Thoracic aorta (tissue), 2 donors: ENCODE measurements at regions not wholly inside any gene's neighbourhood (a gene's known extent, or its start where the extent isn't known, plus 50 kb on each side); places are given as distances from the start of the nearest gene placed in this dataset.

Source experiments
- ATAC-seq: fragments of 150-250 bp; one replicate; pipeline ENCODE4 v1.8.0; 2017; ENCODE audit warnings: low read depth; ENCODE audit not compliant: insufficient number of reproducible peaks, low FRiP score
- DNase-seq: peaks from one replicate; pipeline ENCODE4 v3.0.0-alpha.2; 2020; ENCODE audit warnings: low spot score
- H3K27ac ChIP-seq, 2 donors: fragments of 200-600 bp; sonication (generic); 1 replicate in 1 of 2; 2 replicates in 1 of 2; pipeline ENCODE4 v1.5.1; 2016; ENCODE audit warnings: mild to moderate bottlenecking in 2 of 2, moderate library complexity in 2 of 2
- H3K27me3 ChIP-seq: fragments of 200-600 bp; sonication (generic); replicated peaks from 2 replicates; pipeline ENCODE4 v1.6.0; 2016; ENCODE audit warnings: mild to moderate bottlenecking; ENCODE audit not compliant: insufficient read depth
- H3K36me3 ChIP-seq: fragments of 200-600 bp; sonication (generic); one replicate; pipeline ENCODE4 v1.5.1; 2016
- H3K4me1 ChIP-seq, 2 donors: fragments of 200-600 bp; sonication (generic); 1 replicate in 1 of 2; 2 replicates in 1 of 2; pipeline versions ENCODE4 v1.5.1 to v1.6.0; 2016; ENCODE audit warnings: low read depth in 2 of 2, mild to moderate bottlenecking in 1 of 2; ENCODE audit not compliant: control insufficient read depth in 1 of 2
- H3K4me3 ChIP-seq: fragments of 200-600 bp; sonication (generic); 2 replicates; pipeline ENCODE4 v1.5.1; 2016; ENCODE audit warnings: mild to moderate bottlenecking
- H3K9me3 ChIP-seq: fragments of 200-600 bp; sonication (generic); 2 replicates; pipeline ENCODE4 v1.5.1; 2016
- CTCF ChIP-seq: fragments of 200-600 bp; sonication (generic); IDR thresholded peaks from one replicate; pipeline ENCODE4 v1.5.1; 2019; ENCODE audit warnings: antibody characterized with exemption

- no peaks in the 10 kb centered on the region for H3K36me3 ChIP-seq
- H3K9me3 ChIP-seq, result no peaks in the 10 kb centered on the region
- DNase-seq (no peak), ATAC-seq (no peak)
- no peaks in the 10 kb centered on the region for H3K4me1 ChIP-seq
- H3K4me3 ChIP-seq, result no peak overlapping the region
- no peaks in the 10 kb centered on the region for H3K27me3 ChIP-seq
- no peak overlapping the region for H3K27ac ChIP-seq
- TF ChIP-seq CTCF, result no peak
These were observed 683.5 kb upstream of the CA10 start for GRCh38 chr17:52841971-52842370.

GRCh38 chr17:52837492-52837891 is 679.0 kb upstream of the CA10 start:
- no peak for ATAC-seq
- Histone ChIP-seq H3K4me3 (no peak overlapping the region), H3K9me3 (no peaks in the 10 kb centered on the region), H3K4me1 (no peaks in the 10 kb centered on the region), H3K27me3 (no peaks in the 10 kb centered on the region), H3K36me3 (no peaks in the 10 kb centered on the region), H3K27ac (no peak overlapping the region)
- no peak for DNase-seq
- TF ChIP-seq CTCF, result no peak

- ATAC-seq, result no peak
- no peak overlapping the region for H3K27ac ChIP-seq
- TF ChIP-seq CTCF, result no peak
These were observed 673.0 kb upstream of the CA10 start for GRCh38 chr17:52831536-52831935.

GRCh38 chr17:52828621-52829020 is 670.1 kb upstream of the CA10 start:
- no peaks in the 10 kb centered on the region for H3K27me3 ChIP-seq
- no peak for TF ChIP-seq CTCF
- H3K27ac ChIP-seq, result no peak overlapping the region
- no peaks in the 10 kb centered on the region for H3K4me1 ChIP-seq
- H3K4me3 ChIP-seq, result no peak overlapping the region
- no peaks in the 10 kb centered on the region for H3K9me3 ChIP-seq
- DNase-seq, result no peak
- no peak for ATAC-seq
- H3K36me3 ChIP-seq, result no peaks in the 10 kb centered on the region

More at GRCh38 chr17:52831536-52831935, 673.0 kb upstream of the CA10 start:
- no peaks in the 10 kb centered on the region for H3K36me3 ChIP-seq
- no peak overlapping the region for H3K4me3 ChIP-seq
- no peaks in the 10 kb centered on the region for H3K9me3 ChIP-seq
- DNase-seq, result no peak
- H3K27me3 ChIP-seq, result no peaks in the 10 kb centered on the region
- H3K4me1 ChIP-seq, result no peaks in the 10 kb centered on the region

GRCh38 chr17:52827526-52827925 is 669.0 kb upstream of the CA10 start:
- ATAC-seq (no peak), DNase-seq (no peak)
- H3K27me3 ChIP-seq, result no peaks in the 10 kb centered on the region
- no peak overlapping the region for H3K27ac ChIP-seq
- no peaks in the 10 kb centered on the region for H3K4me1 ChIP-seq
- H3K4me3 ChIP-seq, result no peak overlapping the region
- H3K9me3 ChIP-seq, result no peaks in the 10 kb centered on the region
- no peaks in the 10 kb centered on the region for H3K36me3 ChIP-seq
- TF ChIP-seq CTCF, result no peak
